Keratinocyte (primary cell): ENCODE measurements at regions not wholly inside any gene's neighbourhood (a gene's known extent, or its start where the extent isn't known, plus 50 kb on each side); places are given as distances from the start of the nearest gene placed in this dataset.
"Not testable (repeated sequence)": the region's sequence is repeated elsewhere in the genome, so short reads cannot be mapped to it uniquely, and the experiment has no call there.

ENCODE experiments used
- EZH2 ChIP-seq: IDR thresholded peaks from one replicate; pipeline ENCODE4 v1.6.1; 2012; ENCODE audit warnings: inconsistent platforms, mild to moderate bottlenecking, low read length, moderate library complexity
- TF ChIP-seq, protein P1 (sequence below), 3 experiments: IDR thresholded peaks in 1 of 3; conservative IDR thresholded peaks in 1 of 3; optimal IDR thresholded peaks in 1 of 3; 2 replicates in 2 of 3; 3 replicates in 1 of 3; pipeline versions ENCODE3 to v1.5.1; 2011; ENCODE audit warnings: low read length in 3 of 3, mild to moderate bottlenecking in 3 of 3, moderate library complexity in 2 of 3, control low read depth in 1 of 3, inconsistent platforms in 1 of 3; ENCODE audit not compliant: insufficient read depth in 2 of 3; ENCODE audit errors: extremely low read depth in 1 of 3

DNA sequence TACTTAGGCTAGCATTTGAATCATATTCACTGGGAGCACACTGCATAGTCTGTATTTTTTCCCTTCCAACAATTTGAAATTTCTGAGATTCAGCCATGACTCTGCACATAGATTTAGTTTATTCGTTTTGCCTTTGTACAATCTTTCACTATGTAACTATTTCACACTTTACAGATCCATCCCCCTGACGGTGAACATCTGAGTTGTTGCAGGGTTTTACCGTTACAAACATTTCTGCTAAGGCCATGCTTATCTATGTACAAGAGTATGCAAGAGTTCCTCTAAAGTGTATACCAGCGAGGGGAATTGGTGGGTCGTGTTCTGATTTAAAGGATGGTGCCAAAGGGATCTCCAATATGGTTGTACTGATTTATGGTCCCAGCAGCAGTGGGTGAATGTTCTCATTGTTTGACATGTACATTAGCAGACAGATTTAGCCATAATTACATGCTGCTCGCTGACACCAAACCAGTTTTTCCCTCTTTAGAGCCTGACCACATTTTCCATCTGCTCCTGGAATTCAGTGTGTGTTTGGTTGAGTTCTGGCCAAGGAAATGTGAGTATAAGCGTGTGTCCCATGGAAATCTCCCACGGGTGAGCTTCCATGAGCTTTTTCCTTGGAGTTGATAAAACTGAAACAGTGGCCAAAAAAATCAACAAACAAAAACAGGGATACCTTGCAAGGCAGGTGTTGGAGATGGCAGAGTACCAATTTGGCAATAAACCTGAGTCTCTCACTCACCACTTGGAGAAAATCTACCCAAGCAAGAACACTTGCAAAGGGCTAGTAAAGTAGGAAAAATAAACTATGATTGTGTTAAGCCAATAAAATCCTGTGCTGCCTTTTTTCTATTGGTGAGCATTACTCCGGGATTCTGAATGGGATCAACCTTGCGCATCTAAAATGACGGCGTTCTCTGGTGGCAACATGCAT is 149.7 kb upstream of the MXRA5 start:
- TF ChIP-seq, protein P1, sequence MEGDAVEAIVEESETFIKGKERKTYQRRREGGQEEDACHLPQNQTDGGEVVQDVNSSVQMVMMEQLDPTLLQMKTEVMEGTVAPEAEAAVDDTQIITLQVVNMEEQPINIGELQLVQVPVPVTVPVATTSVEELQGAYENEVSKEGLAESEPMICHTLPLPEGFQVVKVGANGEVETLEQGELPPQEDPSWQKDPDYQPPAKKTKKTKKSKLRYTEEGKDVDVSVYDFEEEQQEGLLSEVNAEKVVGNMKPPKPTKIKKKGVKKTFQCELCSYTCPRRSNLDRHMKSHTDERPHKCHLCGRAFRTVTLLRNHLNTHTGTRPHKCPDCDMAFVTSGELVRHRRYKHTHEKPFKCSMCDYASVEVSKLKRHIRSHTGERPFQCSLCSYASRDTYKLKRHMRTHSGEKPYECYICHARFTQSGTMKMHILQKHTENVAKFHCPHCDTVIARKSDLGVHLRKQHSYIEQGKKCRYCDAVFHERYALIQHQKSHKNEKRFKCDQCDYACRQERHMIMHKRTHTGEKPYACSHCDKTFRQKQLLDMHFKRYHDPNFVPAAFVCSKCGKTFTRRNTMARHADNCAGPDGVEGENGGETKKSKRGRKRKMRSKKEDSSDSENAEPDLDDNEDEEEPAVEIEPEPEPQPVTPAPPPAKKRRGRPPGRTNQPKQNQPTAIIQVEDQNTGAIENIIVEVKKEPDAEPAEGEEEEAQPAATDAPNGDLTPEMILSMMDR (optimal IDR thresholded peaks at IDR 0.05 in 1 of 3, IDR thresholded peaks at IDR 0.05 in 1 of 3, conservative IDR thresholded peaks at IDR 0.05 in 1 of 3; ENCODE audit: extremely low read depth in 1 of 3, insufficient read depth in 2 of 3, low read length in 3 of 3): not testable (repeated sequence)
- TF ChIP-seq EZH2: not testable (repeated sequence)
